ENCODE measurements at regions not wholly inside any gene's neighbourhood (a gene's known extent, or its start where the extent isn't known, plus 50 kb on each side); places are given as distances from the start of the nearest gene placed in this dataset.

DNA sequence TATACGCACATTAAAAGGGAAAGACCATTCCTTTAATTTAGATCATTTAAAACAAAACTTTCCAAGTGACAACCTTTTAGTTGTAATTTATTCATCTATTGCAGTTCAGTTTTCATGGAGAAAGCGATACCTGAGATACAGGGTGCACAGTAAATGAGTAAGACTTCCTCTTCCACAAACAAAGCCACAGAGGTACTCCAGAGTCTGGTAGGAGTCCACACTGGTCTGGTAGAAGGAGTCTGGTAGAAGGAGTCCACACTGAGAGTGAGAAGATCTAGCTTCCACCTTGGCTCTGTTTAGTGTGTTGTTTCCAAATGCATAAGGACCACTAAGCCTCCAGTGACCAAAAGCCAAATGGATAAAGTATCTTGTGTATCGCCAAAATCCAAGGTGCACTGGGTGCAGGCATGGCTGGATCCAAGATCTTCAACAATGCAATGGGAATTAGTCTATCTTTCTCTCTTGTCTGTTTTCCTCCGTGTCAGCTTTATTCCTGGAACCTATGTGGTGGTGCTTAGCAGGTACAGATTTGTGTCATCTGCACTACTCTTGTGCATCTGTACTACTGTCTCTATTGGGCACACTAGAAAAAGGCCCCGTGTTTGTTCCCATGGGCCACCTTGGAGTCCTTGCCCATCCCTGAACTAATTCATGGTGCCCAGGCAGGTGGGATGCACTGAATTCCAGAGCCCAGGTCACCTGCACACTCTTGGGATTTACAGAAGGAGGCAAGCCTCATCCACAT lies 331.1 kb downstream of the BCL11B start (continued):
- no peak for TF ChIP-seq ZNF232 (CRISPR knock-in tag; IDR thresholded peaks at IDR 0.05)
- no peak for TF ChIP-seq TEAD1 (CRISPR knock-in tag; IDR thresholded peaks at IDR 0.05)
- TF ChIP-seq, protein P1, sequence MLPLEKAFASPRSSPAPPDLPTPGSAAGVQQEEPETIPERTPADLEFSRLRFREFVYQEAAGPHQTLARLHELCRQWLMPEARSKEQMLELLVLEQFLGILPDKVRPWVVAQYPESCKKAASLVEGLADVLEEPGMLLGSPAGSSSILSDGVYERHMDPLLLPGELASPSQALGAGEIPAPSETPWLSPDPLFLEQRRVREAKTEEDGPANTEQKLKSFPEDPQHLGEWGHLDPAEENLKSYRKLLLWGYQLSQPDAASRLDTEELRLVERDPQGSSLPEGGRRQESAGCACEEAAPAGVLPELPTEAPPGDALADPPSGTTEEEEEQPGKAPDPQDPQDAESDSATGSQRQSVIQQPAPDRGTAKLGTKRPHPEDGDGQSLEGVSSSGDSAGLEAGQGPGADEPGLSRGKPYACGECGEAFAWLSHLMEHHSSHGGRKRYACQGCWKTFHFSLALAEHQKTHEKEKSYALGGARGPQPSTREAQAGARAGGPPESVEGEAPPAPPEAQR (CRISPR knock-in tag; IDR thresholded peaks at IDR 0.05), result no peak
- TF ChIP-seq, protein P2, sequence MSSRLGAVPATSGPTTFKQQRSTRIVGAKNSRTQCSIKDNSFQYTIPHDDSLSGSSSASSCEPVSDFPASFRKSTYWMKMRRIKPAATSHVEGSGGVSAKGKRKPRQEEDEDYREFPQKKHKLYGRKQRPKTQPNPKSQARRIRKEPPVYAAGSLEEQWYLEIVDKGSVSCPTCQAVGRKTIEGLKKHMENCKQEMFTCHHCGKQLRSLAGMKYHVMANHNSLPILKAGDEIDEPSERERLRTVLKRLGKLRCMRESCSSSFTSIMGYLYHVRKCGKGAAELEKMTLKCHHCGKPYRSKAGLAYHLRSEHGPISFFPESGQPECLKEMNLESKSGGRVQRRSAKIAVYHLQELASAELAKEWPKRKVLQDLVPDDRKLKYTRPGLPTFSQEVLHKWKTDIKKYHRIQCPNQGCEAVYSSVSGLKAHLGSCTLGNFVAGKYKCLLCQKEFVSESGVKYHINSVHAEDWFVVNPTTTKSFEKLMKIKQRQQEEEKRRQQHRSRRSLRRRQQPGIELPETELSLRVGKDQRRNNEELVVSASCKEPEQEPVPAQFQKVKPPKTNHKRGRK (CRISPR knock-in tag; IDR thresholded peaks at IDR 0.05; ENCODE audit: borderline replicate concordance), result no peak

DNA sequence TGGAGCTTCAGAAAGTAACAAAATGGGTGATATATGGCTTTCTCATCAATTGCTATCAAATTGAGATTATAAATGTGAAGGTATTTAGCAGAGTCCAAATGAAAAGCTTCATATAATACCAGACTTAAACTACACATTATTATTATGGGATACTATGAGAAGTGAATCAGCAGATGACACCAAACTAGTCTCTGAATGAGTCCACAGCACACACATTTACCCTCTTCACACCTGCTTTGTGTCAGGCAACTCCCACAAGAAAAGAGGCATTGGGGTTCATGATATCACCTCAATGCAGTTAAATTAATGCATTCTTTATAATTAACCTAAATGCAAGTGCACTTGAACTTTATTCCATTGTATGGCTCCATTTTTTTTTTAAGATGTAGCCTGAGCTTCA lies 330.5 kb downstream of the BCL11B start:
- Mint-ChIP-seq H3K4me3 (no peak overlapping the region), H3K36me3 (no peaks in the 10 kb centered on the region), H3K27ac (no peak overlapping the region), H3K4me1 (peaks cover 13% of the 10 kb centered on the region), H3K27me3 (ENCODE audit: low read depth) (peaks cover 3% of the 10 kb centered on the region; the same call in 1 of the 2 replicates), H3K9me3 (peaks cover 9% of the 10 kb centered on the region)
- CTCF ChIA-PET, result no interaction called here
- DNase-seq (ENCODE audit: low spot score), result no peak
- POLR2A ChIA-PET, result no interaction called here
- no peak for ATAC-seq
- TF ChIP-seq NFYB (CRISPR knock-in tag; conservative IDR thresholded peaks at IDR 0.05; ENCODE audit: low read depth) (no peak), CBFB (CRISPR knock-in tag; IDR thresholded peaks at IDR 0.05; ENCODE audit: low read depth) (no peak), KAT7 (CRISPR knock-in tag; IDR thresholded peaks at IDR 0.05; ENCODE audit: borderline replicate concordance) (no peak)
- TF ChIP-seq, protein P3, sequence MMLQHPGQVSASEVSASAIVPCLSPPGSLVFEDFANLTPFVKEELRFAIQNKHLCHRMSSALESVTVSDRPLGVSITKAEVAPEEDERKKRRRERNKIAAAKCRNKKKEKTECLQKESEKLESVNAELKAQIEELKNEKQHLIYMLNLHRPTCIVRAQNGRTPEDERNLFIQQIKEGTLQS (CRISPR knock-in tag; conservative IDR thresholded peaks at IDR 0.05), result no peak

DNA sequence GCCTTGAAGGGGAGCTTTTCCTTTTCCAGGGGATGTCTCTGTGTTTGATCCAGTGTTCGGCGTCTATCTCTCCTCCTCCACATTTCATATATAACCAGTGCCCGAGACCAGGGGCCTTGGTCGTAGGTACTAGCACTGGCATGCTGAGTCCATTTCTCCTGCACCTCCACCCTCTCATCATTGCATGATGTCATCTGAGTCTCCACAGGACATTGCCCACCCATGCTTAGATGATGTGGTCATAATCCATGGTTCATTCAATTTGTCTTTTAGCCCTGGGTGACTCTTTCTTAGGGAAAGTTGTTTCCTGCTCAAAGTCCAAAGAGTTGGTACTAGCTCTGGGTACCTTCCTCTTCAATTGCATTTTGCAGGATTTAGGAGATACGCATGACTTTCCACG lies 328.1 kb downstream of the BCL11B start:
- no peak for DNase-seq (ENCODE audit: low spot score)
- POLR2A ChIA-PET, result no interaction called here
- no peak for ATAC-seq
- Mint-ChIP-seq H3K27ac (no peak overlapping the region), H3K4me3 (no peak overlapping the region), H3K36me3 (no peaks in the 10 kb centered on the region), H3K9me3 (peaks cover 9% of the 10 kb centered on the region), H3K27me3 (ENCODE audit: low read depth) (peaks cover 3% of the 10 kb centered on the region), H3K4me1 (peaks cover 25% of the 10 kb centered on the region)
- TF ChIP-seq, protein P3 (CRISPR knock-in tag; conservative IDR thresholded peaks at IDR 0.05), result no peak
- TF ChIP-seq ZNF317 (CRISPR knock-in tag; IDR thresholded peaks at IDR 0.05; ENCODE audit: borderline replicate concordance, low read depth), result no peak
- TF ChIP-seq, protein P4, sequence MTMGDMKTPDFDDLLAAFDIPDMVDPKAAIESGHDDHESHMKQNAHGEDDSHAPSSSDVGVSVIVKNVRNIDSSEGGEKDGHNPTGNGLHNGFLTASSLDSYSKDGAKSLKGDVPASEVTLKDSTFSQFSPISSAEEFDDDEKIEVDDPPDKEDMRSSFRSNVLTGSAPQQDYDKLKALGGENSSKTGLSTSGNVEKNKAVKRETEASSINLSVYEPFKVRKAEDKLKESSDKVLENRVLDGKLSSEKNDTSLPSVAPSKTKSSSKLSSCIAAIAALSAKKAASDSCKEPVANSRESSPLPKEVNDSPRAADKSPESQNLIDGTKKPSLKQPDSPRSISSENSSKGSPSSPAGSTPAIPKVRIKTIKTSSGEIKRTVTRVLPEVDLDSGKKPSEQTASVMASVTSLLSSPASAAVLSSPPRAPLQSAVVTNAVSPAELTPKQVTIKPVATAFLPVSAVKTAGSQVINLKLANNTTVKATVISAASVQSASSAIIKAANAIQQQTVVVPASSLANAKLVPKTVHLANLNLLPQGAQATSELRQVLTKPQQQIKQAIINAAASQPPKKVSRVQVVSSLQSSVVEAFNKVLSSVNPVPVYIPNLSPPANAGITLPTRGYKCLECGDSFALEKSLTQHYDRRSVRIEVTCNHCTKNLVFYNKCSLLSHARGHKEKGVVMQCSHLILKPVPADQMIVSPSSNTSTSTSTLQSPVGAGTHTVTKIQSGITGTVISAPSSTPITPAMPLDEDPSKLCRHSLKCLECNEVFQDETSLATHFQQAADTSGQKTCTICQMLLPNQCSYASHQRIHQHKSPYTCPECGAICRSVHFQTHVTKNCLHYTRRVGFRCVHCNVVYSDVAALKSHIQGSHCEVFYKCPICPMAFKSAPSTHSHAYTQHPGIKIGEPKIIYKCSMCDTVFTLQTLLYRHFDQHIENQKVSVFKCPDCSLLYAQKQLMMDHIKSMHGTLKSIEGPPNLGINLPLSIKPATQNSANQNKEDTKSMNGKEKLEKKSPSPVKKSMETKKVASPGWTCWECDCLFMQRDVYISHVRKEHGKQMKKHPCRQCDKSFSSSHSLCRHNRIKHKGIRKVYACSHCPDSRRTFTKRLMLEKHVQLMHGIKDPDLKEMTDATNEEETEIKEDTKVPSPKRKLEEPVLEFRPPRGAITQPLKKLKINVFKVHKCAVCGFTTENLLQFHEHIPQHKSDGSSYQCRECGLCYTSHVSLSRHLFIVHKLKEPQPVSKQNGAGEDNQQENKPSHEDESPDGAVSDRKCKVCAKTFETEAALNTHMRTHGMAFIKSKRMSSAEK (CRISPR knock-in tag; IDR thresholded peaks at IDR 0.05; ENCODE audit: borderline replicate concordance), result no peak
- no peak for TF ChIP-seq NFYB (CRISPR knock-in tag; conservative IDR thresholded peaks at IDR 0.05; ENCODE audit: low read depth)
- TF ChIP-seq, protein P5, sequence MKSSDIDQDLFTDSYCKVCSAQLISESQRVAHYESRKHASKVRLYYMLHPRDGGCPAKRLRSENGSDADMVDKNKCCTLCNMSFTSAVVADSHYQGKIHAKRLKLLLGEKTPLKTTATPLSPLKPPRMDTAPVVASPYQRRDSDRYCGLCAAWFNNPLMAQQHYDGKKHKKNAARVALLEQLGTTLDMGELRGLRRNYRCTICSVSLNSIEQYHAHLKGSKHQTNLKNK (CRISPR knock-in tag; IDR thresholded peaks at IDR 0.05), result no peak
- TF ChIP-seq SP1 (CRISPR knock-in tag; conservative IDR thresholded peaks at IDR 0.05), result no peak
- TF ChIP-seq NFE2L1 (CRISPR knock-in tag; IDR thresholded peaks at IDR 0.05), result no peak
- TF ChIP-seq KAT7 (CRISPR knock-in tag; IDR thresholded peaks at IDR 0.05; ENCODE audit: borderline replicate concordance), result no peak
- TF ChIP-seq, protein P6, sequence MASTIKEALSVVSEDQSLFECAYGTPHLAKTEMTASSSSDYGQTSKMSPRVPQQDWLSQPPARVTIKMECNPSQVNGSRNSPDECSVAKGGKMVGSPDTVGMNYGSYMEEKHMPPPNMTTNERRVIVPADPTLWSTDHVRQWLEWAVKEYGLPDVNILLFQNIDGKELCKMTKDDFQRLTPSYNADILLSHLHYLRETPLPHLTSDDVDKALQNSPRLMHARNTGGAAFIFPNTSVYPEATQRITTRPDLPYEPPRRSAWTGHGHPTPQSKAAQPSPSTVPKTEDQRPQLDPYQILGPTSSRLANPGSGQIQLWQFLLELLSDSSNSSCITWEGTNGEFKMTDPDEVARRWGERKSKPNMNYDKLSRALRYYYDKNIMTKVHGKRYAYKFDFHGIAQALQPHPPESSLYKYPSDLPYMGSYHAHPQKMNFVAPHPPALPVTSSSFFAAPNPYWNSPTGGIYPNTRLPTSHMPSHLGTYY (CRISPR knock-in tag; IDR thresholded peaks at IDR 0.05), result no peak
- TF ChIP-seq RELA (CRISPR knock-in tag; IDR thresholded peaks at IDR 0.05; ENCODE audit: borderline replicate concordance), result no peak
- TF ChIP-seq ZNF416 (CRISPR knock-in tag; IDR thresholded peaks at IDR 0.05), result no peak
- no peak for TF ChIP-seq TP53 (CRISPR knock-in tag; IDR thresholded peaks at IDR 0.05)
- TF ChIP-seq, protein P7, sequence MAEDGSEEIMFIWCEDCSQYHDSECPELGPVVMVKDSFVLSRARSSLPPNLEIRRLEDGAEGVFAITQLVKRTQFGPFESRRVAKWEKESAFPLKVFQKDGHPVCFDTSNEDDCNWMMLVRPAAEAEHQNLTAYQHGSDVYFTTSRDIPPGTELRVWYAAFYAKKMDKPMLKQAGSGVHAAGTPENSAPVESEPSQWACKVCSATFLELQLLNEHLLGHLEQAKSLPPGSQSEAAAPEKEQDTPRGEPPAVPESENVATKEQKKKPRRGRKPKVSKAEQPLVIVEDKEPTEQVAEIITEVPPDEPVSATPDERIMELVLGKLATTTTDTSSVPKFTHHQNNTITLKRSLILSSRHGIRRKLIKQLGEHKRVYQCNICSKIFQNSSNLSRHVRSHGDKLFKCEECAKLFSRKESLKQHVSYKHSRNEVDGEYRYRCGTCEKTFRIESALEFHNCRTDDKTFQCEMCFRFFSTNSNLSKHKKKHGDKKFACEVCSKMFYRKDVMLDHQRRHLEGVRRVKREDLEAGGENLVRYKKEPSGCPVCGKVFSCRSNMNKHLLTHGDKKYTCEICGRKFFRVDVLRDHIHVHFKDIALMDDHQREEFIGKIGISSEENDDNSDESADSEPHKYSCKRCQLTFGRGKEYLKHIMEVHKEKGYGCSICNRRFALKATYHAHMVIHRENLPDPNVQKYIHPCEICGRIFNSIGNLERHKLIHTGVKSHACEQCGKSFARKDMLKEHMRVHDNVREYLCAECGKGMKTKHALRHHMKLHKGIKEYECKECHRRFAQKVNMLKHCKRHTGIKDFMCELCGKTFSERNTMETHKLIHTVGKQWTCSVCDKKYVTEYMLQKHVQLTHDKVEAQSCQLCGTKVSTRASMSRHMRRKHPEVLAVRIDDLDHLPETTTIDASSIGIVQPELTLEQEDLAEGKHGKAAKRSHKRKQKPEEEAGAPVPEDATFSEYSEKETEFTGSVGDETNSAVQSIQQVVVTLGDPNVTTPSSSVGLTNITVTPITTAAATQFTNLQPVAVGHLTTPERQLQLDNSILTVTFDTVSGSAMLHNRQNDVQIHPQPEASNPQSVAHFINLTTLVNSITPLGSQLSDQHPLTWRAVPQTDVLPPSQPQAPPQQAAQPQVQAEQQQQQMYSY (CRISPR knock-in tag; IDR thresholded peaks at IDR 0.05), result no peak
- no peak for TF ChIP-seq ZNF396 (CRISPR knock-in tag; IDR thresholded peaks at IDR 0.05; ENCODE audit: borderline replicate concordance)
- CTCF ChIA-PET, result no interaction called here

Measured in WTC11 (cell line).